ENCODE measurements at regions not wholly inside any gene's neighbourhood (a gene's known extent, or its start where the extent isn't known, plus 50 kb on each side); places are given as distances from the start of the nearest gene placed in this dataset.
A peak's percentile ranks its signal among the peaks of the same experiment; 100 is the strongest.

- Mint-ChIP-seq H3K27me3 (peaks cover 6% of the 10 kb centered on the region), H3K36me3 (ENCODE audit: low read depth) (no peaks in the 10 kb centered on the region), H3K9me3 (no peaks in the 10 kb centered on the region), H3K4me1 (no peaks in the 10 kb centered on the region), H3K4me3 (no peak overlapping the region), H3K27ac (no peak overlapping the region)
- intact Hi-C loops (cut with micrococcal nuclease) = no loop called here
- no peak for DNase-seq
Measured at GRCh38 chr15:58235961-58236360, 97.8 kb downstream of the AQP9 start.

- H3K4me3 Mint-ChIP-seq = no peak overlapping the region
- H3K36me3 Mint-ChIP-seq (ENCODE audit: low read depth) = no peaks in the 10 kb centered on the region
- no peaks in the 10 kb centered on the region for H3K27me3 Mint-ChIP-seq
- no peaks in the 10 kb centered on the region for H3K9me3 Mint-ChIP-seq
- DNase-seq = no peak
- intact Hi-C loops (cut with micrococcal nuclease) = no loop called here
- no peaks in the 10 kb centered on the region for H3K4me1 Mint-ChIP-seq
- no peak overlapping the region for H3K27ac Mint-ChIP-seq
Measured at GRCh38 chr15:58240191-58240932, 102.2 kb downstream of the AQP9 start.

DNA sequence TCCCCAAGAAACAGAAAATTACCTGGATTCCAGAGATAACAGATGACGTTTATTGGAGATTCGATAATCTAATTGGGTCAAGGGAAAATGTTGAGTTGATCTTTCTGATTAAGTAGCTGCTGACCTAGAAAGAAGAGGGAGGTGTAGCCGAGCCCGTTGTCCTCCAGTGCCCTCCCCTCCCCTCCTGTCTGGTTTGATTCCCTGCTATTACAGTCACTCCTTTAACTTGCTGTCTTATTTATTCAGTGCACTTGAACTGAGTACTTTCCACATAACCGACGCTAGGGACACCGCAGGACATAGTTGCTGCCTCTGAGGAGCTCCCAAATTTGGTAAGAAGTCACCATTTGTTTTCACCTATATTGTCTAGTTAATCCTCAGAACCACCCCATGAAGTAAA is 103.7 kb downstream of the AQP9 start:
- Mint-ChIP-seq H3K36me3 (ENCODE audit: low read depth) (no peaks in the 10 kb centered on the region), H3K4me1 (no peaks in the 10 kb centered on the region), H3K9me3 (no peaks in the 10 kb centered on the region), H3K27me3 (no peaks in the 10 kb centered on the region), H3K27ac (no peak overlapping the region), H3K4me3 (no peak overlapping the region)
- DNase-seq = no peak
- intact Hi-C loops (cut with micrococcal nuclease) = no loop called here

GRCh38 chr15:58243070-58243469 is 104.9 kb downstream of the AQP9 start:
- H3K27me3 Mint-ChIP-seq = no peaks in the 10 kb centered on the region
- no peaks in the 10 kb centered on the region for H3K36me3 Mint-ChIP-seq (ENCODE audit: low read depth)
- no peak for DNase-seq
- no peaks in the 10 kb centered on the region for H3K4me1 Mint-ChIP-seq
- no peak overlapping the region for H3K4me3 Mint-ChIP-seq
- H3K27ac Mint-ChIP-seq = no peak overlapping the region
- intact Hi-C loops (cut with micrococcal nuclease) = no loop called here
- no peaks in the 10 kb centered on the region for H3K9me3 Mint-ChIP-seq

- intact Hi-C loops (cut with micrococcal nuclease) = no loop called here
- Mint-ChIP-seq H3K4me1 (peaks cover 3% of the 10 kb centered on the region), H3K27ac (no peak overlapping the region), H3K9me3 (no peaks in the 10 kb centered on the region), H3K36me3 (ENCODE audit: low read depth) (no peaks in the 10 kb centered on the region), H3K27me3 (no peaks in the 10 kb centered on the region), H3K4me3 (no peak overlapping the region)
- no peak for DNase-seq
Measured at GRCh38 chr15:58244536-58244935, 106.4 kb downstream of the AQP9 start.

DNA sequence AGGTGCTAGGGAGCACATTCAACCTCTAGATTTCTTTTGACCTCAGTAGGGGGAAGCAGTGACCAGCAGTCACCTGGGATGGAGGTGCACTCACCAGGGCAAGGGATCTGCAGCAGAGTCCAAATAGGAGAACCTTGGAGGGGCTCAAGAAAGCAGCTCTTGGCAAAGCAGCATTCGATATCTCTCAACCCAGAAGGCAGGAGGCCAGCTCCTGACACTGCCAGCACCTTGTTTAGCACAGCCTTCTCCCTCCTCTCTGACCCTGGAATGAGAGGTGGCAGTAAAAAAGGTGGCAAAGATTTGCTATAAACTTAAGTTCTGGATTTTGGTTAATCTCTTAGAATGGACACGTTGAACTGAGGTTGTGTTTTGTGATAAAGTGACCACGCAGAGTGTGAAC is 107.9 kb downstream of the AQP9 start:
- peaks cover 15% of the 10 kb centered on the region for H3K4me1 Mint-ChIP-seq
- no peak overlapping the region for H3K4me3 Mint-ChIP-seq
- intact Hi-C loops (cut with micrococcal nuclease) = no loop called here
- DNase-seq = no peak
- H3K27ac Mint-ChIP-seq = no peak overlapping the region
- no peaks in the 10 kb centered on the region for H3K27me3 Mint-ChIP-seq
- no peaks in the 10 kb centered on the region for H3K9me3 Mint-ChIP-seq
- no peaks in the 10 kb centered on the region for H3K36me3 Mint-ChIP-seq (ENCODE audit: low read depth)

DNA sequence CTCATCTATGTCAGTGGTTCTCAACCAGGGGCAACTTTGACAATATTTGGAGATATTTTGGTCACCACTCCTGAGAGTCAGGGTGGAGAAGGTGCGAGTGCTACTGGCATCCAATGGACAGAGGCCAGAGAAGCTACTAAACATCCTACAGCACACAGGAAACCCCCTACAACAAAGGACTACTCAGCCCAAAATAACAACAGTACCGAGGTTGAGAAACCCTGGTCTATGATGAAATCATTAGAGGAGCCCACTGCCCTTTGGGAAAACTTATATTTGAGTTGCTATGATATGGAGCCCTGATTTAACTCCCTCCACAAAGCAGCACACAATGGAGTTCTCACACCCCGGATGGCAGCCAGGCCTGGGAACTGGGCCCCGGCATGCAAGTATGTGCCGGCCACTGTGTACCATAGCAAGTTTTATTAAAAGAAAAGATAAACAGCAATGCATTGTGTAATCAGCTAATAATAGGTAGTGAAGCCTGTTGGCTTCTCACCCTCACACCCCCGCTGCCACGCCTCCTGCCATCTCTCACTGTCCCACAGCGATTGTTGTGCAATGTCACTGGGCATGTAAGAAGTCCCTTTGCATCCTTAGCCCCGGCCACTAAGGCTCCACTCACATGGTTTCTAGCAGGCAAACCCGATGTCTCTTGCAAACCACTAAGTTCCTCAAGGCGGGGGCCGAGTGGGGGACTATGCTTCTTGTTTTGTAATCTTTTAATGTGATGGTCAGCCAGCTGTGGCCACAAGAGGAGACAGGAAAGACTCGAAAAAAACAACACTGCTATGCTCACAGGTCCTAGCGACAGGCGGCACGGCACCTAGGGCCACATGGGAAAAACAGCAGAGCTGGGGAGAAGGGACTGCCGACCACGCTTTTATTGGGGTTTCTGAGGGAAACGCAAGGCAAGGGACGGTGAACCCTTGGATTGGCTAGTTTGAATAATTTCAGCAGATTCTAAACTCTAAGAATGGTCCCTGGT is 110.0 kb downstream of the AQP9 start:
- H3K4me3 Mint-ChIP-seq = no peak overlapping the region
- H3K27me3 Mint-ChIP-seq = no peaks in the 10 kb centered on the region
- H3K9me3 Mint-ChIP-seq = no peaks in the 10 kb centered on the region
- no peak for DNase-seq
- peaks cover 15% of the 10 kb centered on the region for H3K4me1 Mint-ChIP-seq
- H3K27ac Mint-ChIP-seq = no peak overlapping the region
- intact Hi-C loops (cut with micrococcal nuclease) = no loop called here
- no peaks in the 10 kb centered on the region for H3K36me3 Mint-ChIP-seq (ENCODE audit: low read depth)

DNA sequence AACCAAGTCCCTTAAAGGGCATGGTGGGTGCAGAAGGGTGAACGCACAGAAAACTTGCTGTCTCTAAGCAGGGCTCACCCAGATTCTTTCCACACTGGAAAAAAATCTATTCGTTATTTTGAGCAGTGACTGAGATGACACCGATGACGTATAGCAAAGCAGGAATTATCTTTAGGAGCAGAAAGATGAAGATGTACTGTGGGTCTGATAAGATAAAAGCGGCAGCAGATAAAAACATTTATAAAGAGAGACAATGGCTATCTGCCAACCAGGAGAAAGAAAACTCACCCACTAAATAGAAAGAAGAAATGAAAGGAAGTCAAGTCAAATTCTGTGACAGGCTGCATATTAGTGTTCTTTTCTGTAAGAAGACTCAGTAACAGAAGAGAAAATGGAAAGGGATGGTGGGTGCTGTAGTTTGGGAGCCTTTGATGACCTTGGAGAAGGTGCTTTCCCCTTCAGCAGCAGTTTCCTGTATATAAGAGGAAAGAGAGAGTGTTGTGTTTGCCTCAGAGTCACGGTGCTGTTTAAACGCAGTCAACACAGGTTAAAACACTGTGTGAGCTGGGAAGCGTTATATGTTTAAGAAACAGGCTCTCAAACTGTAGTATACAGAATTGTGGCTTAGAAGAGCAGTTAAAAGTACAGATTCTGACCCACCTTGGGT is 111.6 kb downstream of the AQP9 start:
- Mint-ChIP-seq H3K36me3 (ENCODE audit: low read depth) (no peaks in the 10 kb centered on the region), H3K27ac (peak overlapping the region; percentile 67), H3K4me3 (peak overlapping the region; percentile 50), H3K27me3 (peaks cover 4% of the 10 kb centered on the region), H3K4me1 (peaks cover 15% of the 10 kb centered on the region), H3K9me3 (no peaks in the 10 kb centered on the region)
- intact Hi-C loops (cut with micrococcal nuclease) = no loop called here
- peak; percentile 79 for DNase-seq

GRCh38 chr15:58252586-58253323 is 114.6 kb downstream of the AQP9 start:
- peaks cover 20% of the 10 kb centered on the region for H3K27me3 Mint-ChIP-seq
- H3K4me3 Mint-ChIP-seq = no peak overlapping the region
- H3K4me1 Mint-ChIP-seq = peaks cover 15% of the 10 kb centered on the region
- intact Hi-C loops (cut with micrococcal nuclease) = no loop called here
- no peak overlapping the region for H3K27ac Mint-ChIP-seq
- no peaks in the 10 kb centered on the region for H3K9me3 Mint-ChIP-seq
- DNase-seq = no peak
- H3K36me3 Mint-ChIP-seq (ENCODE audit: low read depth) = no peaks in the 10 kb centered on the region

DNA sequence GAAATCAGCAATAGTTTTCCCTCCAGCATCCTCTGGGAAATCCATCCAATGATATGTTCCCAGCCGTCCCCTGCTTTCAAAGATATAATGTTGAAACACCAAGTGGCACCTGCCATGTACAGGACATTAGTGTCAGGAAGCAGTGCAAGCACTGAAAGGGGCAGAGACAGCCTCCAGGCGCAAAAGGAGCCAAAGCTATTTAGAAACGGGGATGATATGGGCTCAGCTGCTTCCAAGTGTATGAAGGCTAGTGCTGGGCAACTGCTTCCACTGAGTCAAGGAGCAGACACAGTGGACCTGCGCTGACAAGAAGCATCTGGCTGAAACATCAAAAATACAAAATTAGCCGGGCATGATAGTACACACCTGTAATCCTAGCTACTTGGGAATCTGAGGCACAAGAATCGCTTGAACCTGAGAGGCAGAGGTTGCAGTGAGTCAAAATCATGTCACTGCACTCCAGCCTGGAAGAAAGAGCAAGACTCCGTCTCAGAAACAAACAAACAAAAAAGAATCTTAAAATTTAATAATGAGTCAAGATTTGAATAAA is 119.7 kb downstream of the AQP9 start:
- Mint-ChIP-seq H3K4me3 (no peak overlapping the region), H3K9me3 (no peaks in the 10 kb centered on the region), H3K4me1 (no peaks in the 10 kb centered on the region), H3K27ac (no peak overlapping the region), H3K27me3 (peaks cover 20% of the 10 kb centered on the region), H3K36me3 (ENCODE audit: low read depth) (no peaks in the 10 kb centered on the region)
- intact Hi-C loops (cut with micrococcal nuclease) = no loop called here
- DNase-seq = no peak

GRCh38 chr15:58258501-58259292 is 120.5 kb downstream of the AQP9 start:
- H3K4me1 Mint-ChIP-seq = no peaks in the 10 kb centered on the region
- H3K27ac Mint-ChIP-seq = no peak overlapping the region
- intact Hi-C loops (cut with micrococcal nuclease) = no loop called here

GRCh38 chr15:58260205-58260724 is 122.1 kb downstream of the AQP9 start:
- H3K9me3 Mint-ChIP-seq = no peaks in the 10 kb centered on the region
- intact Hi-C loops (cut with micrococcal nuclease) = no loop called here
- H3K27me3 Mint-ChIP-seq = peaks cover 13% of the 10 kb centered on the region

More at GRCh38 chr15:58258501-58259292, 120.5 kb downstream of the AQP9 start:
- Mint-ChIP-seq H3K9me3 (no peaks in the 10 kb centered on the region), H3K27me3 (peaks cover 20% of the 10 kb centered on the region), H3K4me3 (no peak overlapping the region), H3K36me3 (ENCODE audit: low read depth) (no peaks in the 10 kb centered on the region)
- DNase-seq = no peak

More at GRCh38 chr15:58260205-58260724, 122.1 kb downstream of the AQP9 start:
- peaks cover 3% of the 10 kb centered on the region for H3K4me1 Mint-ChIP-seq
- no peak for DNase-seq
- no peak overlapping the region for H3K27ac Mint-ChIP-seq
- no peak overlapping the region for H3K4me3 Mint-ChIP-seq
- H3K36me3 Mint-ChIP-seq (ENCODE audit: low read depth) = no peaks in the 10 kb centered on the region

Measured in activated CD4-positive, alpha-beta T cell treated with anti-CD3 and anti-CD28 coated beads, Interleukin-2, amount 10 ng/mL, durations not matched to agents 24 days and 14 days (primary cell).